Effector CD4-positive, alpha-beta T cell (primary cell): ENCODE measurements at regions not wholly inside any gene's neighbourhood (a gene's known extent, or its start where the extent isn't known, plus 50 kb on each side); places are given as distances from the start of the nearest gene placed in this dataset.
A peak's percentile ranks its signal among the peaks of the same experiment; 100 is the strongest.
"Not testable (repeated sequence)": the region's sequence is repeated elsewhere in the genome, so short reads cannot be mapped to it uniquely, and the experiment has no call there.

Experiments used
- DNase-seq: peaks from one replicate; pipeline ENCODE4 v3.0.0-alpha.2; 2020

DNA sequence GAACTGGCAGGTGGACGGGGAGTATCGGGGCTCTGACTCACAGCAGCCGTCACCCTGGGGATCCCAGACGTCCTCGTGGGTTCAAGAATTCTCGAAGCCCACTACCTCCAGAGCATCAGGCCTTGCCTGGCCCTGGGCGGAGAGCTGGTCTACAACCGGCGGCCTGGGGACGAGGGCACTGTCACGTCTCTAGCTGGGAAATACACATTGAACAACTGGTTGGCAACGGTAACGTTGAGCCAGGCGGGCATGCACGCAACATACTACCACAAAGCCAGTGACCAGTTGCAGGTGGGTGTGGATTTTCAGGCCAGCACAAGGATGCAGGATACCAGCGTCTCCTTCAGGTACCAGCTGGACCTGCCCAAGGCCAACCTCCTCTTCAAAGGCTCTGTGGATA lies 166.5 kb downstream of the POTEG start:
- DNase-seq: peak; percentile 1

DNA sequence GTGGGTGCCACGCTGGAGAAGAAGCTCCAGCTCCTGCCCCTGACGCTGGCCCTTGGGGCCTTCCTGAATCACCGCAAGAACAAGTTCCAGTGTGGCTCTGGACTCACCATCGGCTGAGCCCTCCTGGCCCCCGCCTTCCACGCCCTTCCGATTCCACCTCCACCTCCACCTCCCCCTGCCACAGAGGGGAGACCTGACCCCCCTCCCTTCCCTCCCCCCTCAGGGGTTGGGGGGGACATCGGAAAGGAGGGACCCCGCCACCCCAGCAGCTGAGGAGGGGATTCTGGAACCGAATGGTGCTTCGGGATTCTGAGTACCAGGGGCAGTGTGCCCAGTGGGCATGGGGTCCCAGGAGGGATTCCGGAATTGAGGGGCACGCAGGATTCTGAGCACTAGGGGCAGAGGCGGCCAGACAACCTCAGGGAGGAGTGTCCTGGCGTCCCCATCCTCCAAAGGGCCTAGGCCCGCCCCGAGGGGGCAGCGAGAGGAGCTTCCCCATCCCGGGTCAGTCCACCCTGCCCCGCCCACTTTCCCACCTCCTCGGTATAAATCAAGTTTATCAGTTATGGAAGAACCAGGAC lies 166.0 kb downstream of the POTEG start:
- not testable (repeated sequence) for DNase-seq

DNA sequence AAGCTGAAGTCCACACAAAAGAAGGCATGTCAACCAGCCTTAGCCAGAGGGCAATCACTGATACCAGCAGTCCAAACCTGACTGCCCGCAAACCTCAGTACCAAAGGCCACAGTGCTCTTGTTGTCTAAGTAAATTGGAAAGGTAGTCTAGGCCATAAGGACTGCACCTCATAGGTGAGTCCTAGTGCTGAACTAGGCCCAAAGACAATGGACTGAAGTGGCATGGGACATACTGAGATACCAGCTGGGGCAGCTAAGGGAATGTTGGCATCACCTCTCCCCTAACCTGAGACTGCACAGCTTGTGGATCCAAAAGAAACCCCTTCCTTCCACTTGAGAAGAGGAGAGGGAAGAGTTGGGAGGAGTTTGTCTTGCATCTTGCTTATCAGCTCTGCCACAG lies 161.9 kb downstream of the POTEG start:
- not testable (repeated sequence) for DNase-seq

DNA sequence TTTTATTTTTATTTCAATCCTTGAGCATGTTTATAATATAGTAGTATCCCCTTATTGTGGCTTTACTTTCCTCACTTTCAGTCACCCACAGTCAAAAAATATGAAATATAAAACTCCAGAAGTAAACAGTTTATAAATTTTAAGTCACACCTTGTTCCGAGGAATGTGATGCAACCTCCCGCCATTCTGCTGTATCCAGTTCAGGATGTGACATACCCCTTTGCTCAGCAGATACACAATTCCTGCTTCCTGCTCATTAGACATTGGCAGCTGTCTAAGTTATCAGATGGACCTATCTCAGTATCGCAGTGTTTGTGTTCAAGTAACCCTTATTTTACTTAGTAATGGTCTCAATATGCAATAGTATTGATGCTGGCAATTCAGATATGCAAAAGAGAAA lies 144.5 kb downstream of the POTEG start:
- DNase-seq: not testable (repeated sequence)

DNA sequence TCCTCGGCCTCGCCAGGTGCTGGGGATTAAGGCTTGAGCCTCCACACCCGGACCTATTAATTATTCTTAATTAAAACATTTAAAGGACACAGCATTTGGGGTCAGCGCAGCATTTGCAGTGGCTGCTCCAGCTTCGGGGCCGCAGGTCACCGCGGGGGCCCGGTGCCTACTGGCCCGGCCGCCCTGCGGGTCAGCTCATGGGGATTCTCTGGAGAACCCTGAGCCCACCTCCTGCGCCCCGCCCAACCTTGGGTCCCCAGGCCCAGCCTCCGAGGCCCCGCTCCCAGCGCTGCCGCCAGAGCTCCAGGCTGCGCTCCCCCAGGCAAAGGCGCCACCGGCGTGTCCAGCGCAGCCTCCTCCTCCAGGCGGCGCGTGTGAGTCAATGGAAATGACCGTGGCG lies 133.9 kb downstream of the POTEG start:
- DNase-seq: not testable (repeated sequence)

DNA sequence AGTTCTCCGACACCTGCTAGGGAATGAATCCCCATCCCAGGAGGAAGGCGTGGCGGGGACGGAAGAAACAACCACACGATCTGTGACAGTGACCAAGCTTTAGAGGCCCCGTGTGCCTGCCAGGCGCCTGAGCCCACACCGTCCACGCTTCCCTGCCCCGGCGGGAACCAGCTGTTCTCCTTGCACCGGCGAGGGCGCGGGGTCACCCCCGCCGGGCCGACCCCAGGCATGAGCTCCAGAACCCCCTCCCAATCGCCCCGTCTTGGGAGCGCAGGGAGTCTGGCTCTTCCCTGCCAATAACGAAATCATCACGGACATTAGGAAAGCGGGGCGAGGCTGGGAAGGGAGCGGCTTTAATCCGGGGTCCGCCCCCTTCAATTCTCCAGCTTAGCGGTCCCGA lies 133.3 kb downstream of the POTEG start:
- DNase-seq: not testable (repeated sequence)

DNA sequence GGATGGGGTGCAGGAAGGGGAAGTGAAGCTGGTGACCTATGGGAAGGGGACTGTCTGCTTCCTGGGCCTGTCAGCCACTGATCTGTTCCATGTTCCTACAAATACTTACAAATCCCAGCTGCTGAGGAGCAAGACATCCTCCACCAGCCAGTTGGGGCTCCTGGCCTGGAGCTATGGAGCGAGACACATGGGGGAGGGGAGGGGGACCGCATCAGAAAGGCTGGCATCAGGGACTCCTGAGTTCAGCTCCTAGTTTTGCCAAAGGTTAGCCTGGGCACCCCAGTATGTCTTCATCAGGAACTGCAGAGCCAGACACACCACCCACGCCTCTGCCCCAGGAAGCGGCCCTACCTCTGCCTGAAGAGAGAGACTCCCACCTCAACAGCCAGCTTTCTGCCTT lies 130.3 kb downstream of the POTEG start:
- not testable (repeated sequence) for DNase-seq

DNA sequence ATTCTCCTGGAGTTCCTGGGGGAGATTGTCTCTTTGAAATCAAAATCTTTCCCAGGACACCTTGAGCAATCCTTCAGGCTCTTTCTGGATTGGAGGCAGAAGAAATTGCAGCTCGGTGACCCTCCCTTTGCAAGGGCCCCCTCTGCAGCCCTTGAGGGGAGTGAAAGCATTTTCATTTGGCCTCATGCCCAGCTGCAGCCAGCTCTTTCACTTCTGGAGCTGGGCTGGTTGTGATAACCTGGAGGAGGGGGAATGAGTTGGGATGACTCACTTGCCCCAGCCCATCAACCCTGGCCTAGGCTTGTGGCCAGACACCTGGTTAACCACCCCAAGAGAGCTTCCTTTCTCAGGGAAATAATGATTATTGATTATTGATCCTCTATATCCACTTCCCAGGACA lies 129.7 kb downstream of the POTEG start:
- not testable (repeated sequence) for DNase-seq

DNA sequence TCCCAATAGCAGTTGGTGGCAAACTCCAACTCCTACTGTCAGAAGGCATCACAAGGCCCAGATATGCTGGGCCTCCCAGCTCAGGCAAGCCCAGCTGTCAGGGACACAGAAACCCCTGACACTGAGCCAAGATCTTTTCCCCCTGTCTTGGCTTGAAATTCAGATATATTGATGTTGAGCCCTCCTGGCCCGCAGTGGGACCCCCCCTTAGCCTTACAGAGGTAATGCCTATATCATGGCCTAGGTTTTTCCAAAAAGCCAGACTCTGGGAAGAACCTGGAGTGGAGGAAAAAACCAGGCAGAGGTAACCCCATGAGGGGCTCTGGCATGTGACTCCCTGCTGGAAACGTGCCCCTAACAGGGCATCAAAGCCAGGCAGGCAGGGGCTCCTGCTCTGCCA lies 129.2 kb downstream of the POTEG start:
- DNase-seq: not testable (repeated sequence)

DNA sequence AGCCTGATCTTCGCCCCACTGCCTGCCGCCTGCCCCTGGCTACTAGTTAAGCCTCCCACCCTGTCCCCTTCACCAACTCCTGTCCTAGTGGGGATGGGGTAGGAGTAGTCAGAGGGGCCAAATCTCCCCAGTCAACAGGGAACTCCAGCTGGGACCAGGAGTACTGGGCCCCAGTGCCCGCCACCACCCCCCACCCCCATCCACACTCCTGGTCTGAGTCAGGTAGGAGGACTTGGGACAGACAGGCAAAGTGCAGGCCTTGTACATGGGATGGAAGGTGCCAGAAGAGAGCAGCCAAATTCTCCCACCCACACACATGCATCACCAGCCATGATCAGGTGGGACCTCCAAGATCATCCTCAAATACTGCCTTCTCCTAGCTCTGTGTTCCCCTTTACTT lies 128.4 kb downstream of the POTEG start:
- not testable (repeated sequence) for DNase-seq

DNA sequence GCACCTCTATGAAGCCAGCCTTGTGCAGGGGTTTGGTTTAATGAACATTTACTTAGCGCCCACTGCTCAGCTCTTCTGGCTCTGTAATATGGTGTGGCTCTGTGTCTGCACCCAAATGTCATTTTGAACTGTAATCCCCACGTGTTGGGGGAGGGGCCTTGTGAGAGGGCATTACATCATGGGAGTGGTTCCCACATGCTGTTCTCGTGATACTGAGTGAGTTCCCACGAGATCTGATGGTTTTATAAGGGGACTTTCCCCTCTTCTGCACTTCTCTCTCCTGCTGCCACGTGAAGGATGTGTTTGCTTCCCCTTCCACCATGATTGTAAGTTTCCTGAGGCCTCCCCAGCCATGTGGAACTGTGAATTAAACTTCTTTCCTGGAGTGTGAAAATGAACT lies 127.7 kb downstream of the POTEG start:
- DNase-seq: not testable (repeated sequence)

DNA sequence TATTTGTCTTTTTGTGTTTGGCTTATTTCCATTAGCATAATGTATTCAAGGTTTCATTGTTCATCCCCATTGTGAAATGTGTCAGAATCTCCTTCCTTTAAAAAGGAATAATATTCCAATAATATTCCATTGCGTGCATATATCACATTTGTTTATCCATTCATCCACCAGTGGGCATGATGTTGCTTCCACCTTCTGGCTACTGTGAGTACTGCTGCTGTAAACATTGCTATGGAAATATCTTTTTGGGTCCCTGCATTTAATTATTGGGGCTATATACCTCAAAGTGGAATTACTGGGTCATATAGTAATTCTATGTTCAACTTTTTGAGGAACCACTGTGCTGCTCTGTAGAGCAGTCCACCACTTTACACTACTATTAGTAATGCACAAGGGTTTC lies 123.1 kb downstream of the POTEG start:
- DNase-seq: not testable (repeated sequence)

DNA sequence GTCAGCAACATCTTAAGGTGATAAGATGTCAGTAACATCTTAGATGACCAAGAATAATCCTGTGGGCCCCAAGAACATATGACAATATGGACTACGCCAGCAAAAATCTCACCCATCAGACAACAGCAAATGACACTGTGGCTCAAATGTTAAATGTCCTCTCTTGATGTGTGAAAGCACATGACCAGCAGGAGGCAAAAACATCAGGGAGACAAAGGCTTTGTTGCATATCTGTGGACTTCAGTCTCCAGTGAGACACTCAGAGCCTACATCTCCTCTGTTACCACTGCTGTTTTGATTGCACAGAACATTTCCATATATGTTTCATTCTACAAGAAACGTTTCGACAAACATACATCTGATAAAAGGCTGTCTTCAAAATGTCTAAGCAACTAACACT lies 103.5 kb downstream of the POTEG start:
- DNase-seq: not testable (repeated sequence)

DNA sequence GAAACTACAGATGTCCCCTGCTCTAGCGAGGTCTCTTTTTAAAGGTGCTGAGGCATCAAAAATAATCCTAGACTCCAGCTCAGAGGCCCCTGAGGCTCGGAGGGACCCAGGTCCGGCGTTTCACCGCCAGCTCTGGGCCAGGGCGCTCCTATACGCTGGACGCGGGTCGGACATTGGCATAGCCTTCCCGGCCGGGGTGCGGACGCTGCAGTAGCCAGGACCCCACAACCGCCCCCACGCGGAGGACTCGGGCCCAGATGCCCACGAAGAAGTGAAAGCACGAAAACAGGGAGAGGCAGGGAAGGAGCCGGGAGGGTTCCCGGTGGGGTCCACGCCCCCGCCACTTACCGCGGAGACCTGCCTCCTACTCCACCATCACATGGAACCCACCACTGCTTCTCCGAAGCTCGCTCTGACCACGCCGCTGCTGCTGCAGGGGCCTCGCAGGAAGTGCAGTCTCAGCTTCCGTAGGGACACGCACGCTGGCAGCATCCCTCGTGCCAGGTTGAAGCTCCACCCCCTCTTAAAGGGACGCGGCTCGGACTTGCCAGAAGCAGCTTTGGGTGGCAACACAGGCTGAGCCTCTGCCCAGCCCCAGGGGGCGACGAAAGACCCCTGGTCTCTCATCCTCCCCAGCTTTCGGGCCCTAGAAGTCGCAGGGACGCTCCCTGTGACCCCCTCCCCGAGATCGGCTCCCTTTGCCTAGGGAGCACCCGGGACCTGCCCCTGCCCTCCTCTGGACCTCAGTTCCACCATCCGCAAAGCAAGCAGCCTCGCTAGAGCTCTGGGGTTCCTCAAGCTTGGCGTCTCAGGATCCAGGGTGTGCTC lies 96.7 kb downstream of the POTEG start:
- not testable (repeated sequence) for DNase-seq

DNA sequence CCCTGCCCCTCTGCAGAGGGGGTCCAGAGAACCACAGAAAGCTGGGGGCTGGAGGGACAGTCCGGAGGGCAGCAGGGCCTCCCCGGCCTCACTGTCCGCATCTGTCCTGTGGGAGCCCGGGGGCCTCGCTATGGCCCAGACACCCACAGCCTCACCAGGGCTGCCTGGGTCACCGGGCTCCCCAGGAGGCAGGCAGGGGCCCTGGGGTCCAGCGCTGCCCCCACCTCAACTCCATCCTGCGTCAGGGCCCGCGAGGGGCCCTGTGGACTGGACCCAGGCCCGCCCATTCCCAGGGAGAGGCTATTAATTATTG lies 96.1 kb downstream of the POTEG start:
- not testable (repeated sequence) for DNase-seq

DNA sequence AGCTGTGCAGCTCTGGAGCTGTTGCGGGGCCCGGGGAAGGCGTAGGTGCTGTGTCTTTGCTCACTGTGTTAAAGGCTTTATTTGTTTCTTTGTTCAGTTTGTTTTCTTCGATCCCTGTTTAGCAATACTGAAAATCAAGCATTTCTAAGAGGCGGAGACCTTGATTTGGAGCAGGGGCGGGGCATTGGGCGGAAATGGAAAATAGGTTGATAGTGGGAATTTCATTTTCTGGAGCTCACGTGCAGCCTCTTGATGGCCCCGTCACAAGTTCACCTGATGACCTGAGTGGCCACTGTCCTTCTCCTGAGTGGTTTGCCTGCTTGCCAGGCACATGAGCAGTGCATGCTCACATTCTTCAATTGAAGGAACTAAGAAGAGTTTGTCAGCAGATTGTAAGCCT lies 93.2 kb downstream of the POTEG start:
- DNase-seq: not testable (repeated sequence)

DNA sequence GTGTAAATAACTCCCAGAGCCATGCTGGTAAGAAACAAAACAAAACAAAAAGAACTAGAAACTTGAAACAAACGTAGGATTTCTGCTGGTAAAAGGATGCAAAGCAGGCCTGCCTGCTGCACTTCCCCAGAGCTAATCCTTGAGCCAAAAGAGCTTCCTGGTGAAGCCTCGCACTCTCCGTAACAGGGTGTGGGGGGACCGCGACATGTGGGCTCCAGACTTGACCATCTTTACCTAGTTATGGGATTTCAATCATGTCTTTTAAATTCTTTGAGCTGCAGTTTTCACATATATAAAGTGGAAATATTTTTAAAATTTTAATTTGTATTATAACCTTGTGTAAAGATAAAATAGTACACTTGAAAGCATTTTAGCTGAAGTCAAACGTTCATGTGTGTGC lies 92.5 kb downstream of the POTEG start:
- DNase-seq: not testable (repeated sequence)

DNA sequence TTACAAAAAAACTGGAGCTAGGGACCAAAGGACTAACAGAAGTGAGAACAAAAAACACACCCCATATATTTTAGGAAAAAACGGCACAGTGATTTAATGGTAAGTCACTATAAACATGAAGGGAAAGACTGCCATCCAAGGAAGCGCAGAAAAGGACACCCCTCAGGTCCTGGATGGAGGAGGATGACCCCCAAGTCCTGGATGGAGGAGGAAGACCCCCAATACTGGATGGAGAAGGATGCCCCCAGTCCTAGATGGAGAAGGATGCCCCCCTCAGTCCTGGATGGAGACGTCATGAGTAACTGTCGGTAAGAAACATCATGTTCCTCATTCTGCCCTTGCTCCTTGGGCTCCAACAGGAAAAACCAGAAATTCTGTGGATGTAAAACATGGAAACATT lies 89.9 kb downstream of the POTEG start:
- DNase-seq: not testable (repeated sequence)

DNA sequence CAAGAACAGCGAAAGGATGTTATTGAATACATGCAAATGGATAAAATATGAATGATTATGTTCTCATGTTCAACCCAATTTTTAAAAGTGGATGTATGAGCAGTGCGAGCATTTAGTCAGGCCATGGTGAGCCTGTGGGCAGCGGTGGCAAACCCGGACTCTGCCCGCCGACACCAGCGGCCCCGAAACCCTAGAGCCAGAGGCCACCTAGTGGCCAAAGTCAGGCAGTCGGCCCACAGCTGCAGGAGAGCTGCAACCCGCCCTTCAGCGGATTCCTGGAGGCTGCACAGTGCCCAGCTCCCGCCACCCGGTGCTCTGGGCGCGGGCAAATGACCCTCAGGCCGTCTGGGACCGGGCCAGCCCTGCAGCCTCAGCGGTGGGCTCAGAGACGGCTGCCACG lies 89.5 kb downstream of the POTEG start:
- not testable (repeated sequence) for DNase-seq

DNA sequence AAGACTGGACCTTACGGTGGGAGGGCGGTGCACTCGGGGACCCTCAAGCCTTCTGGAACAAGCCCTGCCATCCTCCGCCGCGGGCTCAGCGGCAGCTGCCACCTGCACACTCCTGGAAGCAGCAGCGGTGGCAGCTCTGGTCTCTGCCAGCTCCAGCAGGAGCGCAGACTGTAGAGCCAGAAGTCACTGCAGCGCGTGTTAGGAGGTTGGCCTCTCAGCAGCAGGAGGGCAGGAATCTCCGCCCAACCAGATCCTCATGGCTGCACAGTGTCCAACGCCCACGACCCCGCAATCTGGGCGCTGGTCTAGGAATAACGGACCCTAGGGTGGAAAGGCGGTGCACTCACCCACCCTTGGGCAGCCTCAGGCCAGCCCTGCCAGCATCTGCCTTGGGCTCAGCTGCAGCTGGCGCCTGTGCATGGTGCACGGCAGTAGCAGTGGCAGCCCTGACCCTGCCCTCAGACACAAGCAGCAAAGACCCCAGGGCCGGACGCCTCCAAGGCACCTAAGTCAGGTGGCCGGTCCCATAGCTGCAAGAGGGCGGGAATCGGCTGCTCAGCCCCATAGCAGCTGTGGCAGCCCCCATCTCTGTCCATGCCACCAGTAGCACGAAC lies 88.7 kb downstream of the POTEG start:
- DNase-seq: not testable (repeated sequence)

DNA sequence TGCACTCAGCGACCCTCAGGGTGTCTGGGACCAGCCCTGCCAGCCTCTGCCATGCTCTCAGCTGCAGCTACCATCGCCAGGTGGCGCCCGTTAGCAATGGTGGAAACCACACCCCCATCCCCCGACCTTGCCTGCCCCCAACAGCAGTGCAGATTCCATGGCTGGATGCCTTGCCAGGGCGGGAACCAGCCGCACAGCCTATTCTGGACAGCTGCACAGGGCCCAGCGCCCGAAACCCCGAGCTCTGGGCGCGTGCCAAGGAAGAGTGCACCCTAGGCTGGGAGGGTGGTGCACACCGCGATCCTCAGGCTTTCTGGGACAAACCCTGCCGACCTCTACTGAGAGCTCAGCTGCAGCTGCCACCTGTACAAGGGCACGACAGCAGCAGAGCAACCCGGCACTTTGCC lies 88.1 kb downstream of the POTEG start:
- not testable (repeated sequence) for DNase-seq

DNA sequence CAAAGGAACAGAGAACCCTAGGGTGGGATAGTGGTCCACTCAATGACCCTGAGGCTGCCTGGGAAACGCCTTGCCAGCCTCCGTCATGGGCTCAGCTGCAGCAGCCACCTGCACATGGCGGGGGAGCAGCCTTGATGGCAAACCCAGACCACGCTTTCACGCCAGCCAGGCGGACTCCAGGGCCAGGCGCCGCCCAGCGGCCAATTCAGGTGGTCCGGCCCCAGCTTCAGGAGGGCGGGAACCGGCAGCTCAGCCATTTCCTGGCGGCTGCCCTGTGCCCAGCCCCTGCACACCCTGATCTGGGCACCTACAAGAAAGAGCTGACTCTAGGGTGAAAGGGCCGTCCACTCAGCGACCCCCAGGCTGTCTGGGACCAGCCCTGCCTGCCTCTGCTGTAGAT lies 87.5 kb downstream of the POTEG start:
- DNase-seq: not testable (repeated sequence)

DNA sequence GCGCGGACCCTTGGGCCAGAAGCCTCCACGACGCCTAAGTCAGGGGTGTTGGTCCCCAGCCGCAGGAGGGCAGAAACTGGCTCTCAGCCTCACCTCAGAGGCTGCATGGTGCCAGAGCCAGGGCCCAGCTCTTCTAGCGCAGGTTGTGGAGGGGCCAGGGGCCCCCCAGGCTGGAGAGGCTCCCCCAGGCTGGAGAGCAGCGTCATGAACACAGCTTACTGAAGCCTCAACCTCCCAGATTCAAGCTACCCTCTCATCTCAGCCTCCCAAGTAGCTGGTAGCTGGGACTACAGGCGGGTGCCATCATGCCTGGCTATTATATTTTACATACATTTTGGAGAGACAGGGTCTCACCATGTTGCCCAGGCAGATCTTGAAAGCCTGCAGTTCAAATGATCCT lies 87.0 kb downstream of the POTEG start:
- DNase-seq: not testable (repeated sequence)
